ENCODE measurements at regions not wholly inside any gene's neighbourhood (a gene's known extent, or its start where the extent isn't known, plus 50 kb on each side); places are given as distances from the start of the nearest gene placed in this dataset.

GRCh38 chr10:29828440-29828894 is 193.7 kb upstream of the SVIL start:
- H3K4me3 Mint-ChIP-seq: no peak overlapping the region
- Histone ChIP-seq H3K36me3 (replicated peaks in 1 of 2; ENCODE audit: control extremely low read depth in 1 of 2, control insufficient read depth in 1 of 2, extremely low read depth in 1 of 2, insufficient read depth in 2 of 2, low read length in 1 of 2) (no peaks in the 10 kb centered on the region), H3K4me1 (ENCODE audit: control insufficient read depth in 2 of 2, insufficient read depth in 2 of 2, low read length in 2 of 2) (no peaks in the 10 kb centered on the region), H3K9ac (ENCODE audit: low read length) (no peak overlapping the region), H3K4me2 (replicated peaks; ENCODE audit: low read depth, low read length, poor library complexity, severe bottlenecking) (no peak overlapping the region), H3K27me3 (replicated peaks in 1 of 4; ENCODE audit: control extremely low read depth in 1 of 4, control insufficient read depth in 3 of 4, insufficient read depth in 4 of 4, low read length in 3 of 4) (no peaks in the 10 kb centered on the region), H2AFZ (ENCODE audit: insufficient read depth, low read depth, low read length, poor library complexity, severe bottlenecking) (no peak overlapping the region), H3K27ac (ENCODE audit: low read length in 2 of 2) (no peak overlapping the region), H3K9me3 (ENCODE audit: control extremely low read depth in 1 of 3, control insufficient read depth in 2 of 3, insufficient read depth in 1 of 3, low read length in 2 of 3) (peaks cover 0 to 8% (median 6%) of the 10 kb centered on the region in 3 donors), H4K20me1 (ENCODE audit: control insufficient read depth, insufficient read depth, low read length, poor library complexity, severe bottlenecking) (no peaks in the 10 kb centered on the region), H3K79me2 (ENCODE audit: control insufficient read depth, insufficient read depth, low read length) (no peaks in the 10 kb centered on the region), H3K4me3 (ENCODE audit: control extremely low read depth in 1 of 5, extremely low read depth in 1 of 5, insufficient read depth in 1 of 5, low read depth in 2 of 5, low read length in 4 of 5) (no peak overlapping the region)
- POLR2A ChIA-PET: no interaction called here
- intact Hi-C loops (cut with micrococcal nuclease): no loop called here
- DNase-seq (no peak), ATAC-seq (ENCODE audit: low read depth) (no peak)
- CTCF ChIA-PET: no interaction called here
- H3K9me3 Mint-ChIP-seq (ENCODE audit: insufficient read depth): peaks cover 7% of the 10 kb centered on the region
- 97% methylated on average over 3 of the region's 4 CpGs for WGBS (ENCODE audit: insufficient coverage)
- H3K27ac Mint-ChIP-seq: no peak overlapping the region
- H3K4me1 Mint-ChIP-seq: no peaks in the 10 kb centered on the region
- H3K27me3 Mint-ChIP-seq: peaks cover 7% of the 10 kb centered on the region
- TF ChIP-seq EZH2 (IDR thresholded peaks at IDR 0.05; ENCODE audit: borderline replicate concordance, insufficient read depth, low read depth, low read length, poor library complexity, severe bottlenecking) (no peak), CTCF (IDR thresholded peaks at IDR 0.05) (no peak)

GRCh38 chr10:29827512-29827911 is 192.7 kb upstream of the SVIL start:
- Histone ChIP-seq H3K27me3 (replicated peaks in 1 of 4; ENCODE audit: control extremely low read depth in 1 of 4, control insufficient read depth in 3 of 4, insufficient read depth in 4 of 4, low read length in 3 of 4) (no peaks in the 10 kb centered on the region), H3K9me3 (ENCODE audit: control extremely low read depth in 1 of 3, control insufficient read depth in 2 of 3, insufficient read depth in 1 of 3, low read length in 2 of 3) (peaks cover 0 to 8% (median 6%) of the 10 kb centered on the region in 3 donors), H3K4me1 (ENCODE audit: control insufficient read depth in 2 of 2, insufficient read depth in 2 of 2, low read length in 2 of 2) (no peaks in the 10 kb centered on the region), H3K4me2 (replicated peaks; ENCODE audit: low read depth, low read length, poor library complexity, severe bottlenecking) (no peak overlapping the region), H3K36me3 (replicated peaks in 1 of 2; ENCODE audit: control extremely low read depth in 1 of 2, control insufficient read depth in 1 of 2, extremely low read depth in 1 of 2, insufficient read depth in 2 of 2, low read length in 1 of 2) (no peaks in the 10 kb centered on the region), H3K79me2 (ENCODE audit: control insufficient read depth, insufficient read depth, low read length) (no peaks in the 10 kb centered on the region), H3K27ac (ENCODE audit: low read length in 2 of 2) (no peak overlapping the region), H3K9ac (ENCODE audit: low read length) (no peak overlapping the region), H2AFZ (ENCODE audit: insufficient read depth, low read depth, low read length, poor library complexity, severe bottlenecking) (no peak overlapping the region), H4K20me1 (ENCODE audit: control insufficient read depth, insufficient read depth, low read length, poor library complexity, severe bottlenecking) (no peaks in the 10 kb centered on the region), H3K4me3 (ENCODE audit: control extremely low read depth in 1 of 5, extremely low read depth in 1 of 5, insufficient read depth in 1 of 5, low read depth in 2 of 5, low read length in 4 of 5) (no peak overlapping the region)
- intact Hi-C loops (cut with micrococcal nuclease): no loop called here
- ATAC-seq (ENCODE audit: low read depth) (no peak), DNase-seq (no peak)
- 85% methylated on average over 4 of the region's 7 CpGs for WGBS (ENCODE audit: insufficient coverage)
- ChIA-PET CTCF (no interaction called here), POLR2A (no interaction called here)
- H3K9me3 Mint-ChIP-seq (ENCODE audit: insufficient read depth): peaks cover 7% of the 10 kb centered on the region
- no peak overlapping the region for H3K4me3 Mint-ChIP-seq
- no peak for TF ChIP-seq EZH2 (IDR thresholded peaks at IDR 0.05; ENCODE audit: borderline replicate concordance, insufficient read depth, low read depth, low read length, poor library complexity, severe bottlenecking)
- TF ChIP-seq CTCF (IDR thresholded peaks at IDR 0.05): no peak
- H3K4me1 Mint-ChIP-seq: no peaks in the 10 kb centered on the region
- no peak overlapping the region for H3K27ac Mint-ChIP-seq
- H3K27me3 Mint-ChIP-seq: peaks cover 3% of the 10 kb centered on the region

Measured in B cell (primary cell).